H7 (cell line): ENCODE measurements at regions not wholly inside any gene's neighbourhood (a gene's known extent, or its start where the extent isn't known, plus 50 kb on each side); places are given as distances from the start of the nearest gene placed in this dataset.

Source experiments
- DNase-seq: peaks from one replicate; pipeline ENCODE4 v3.0.0; 2012
- H3K27me3 ChIP-seq: 2 replicates; pipeline ENCODE4 v1.6.0; 2011; ENCODE audit warnings: mild to moderate bottlenecking, low read length; ENCODE audit not compliant: control insufficient read depth, insufficient read depth
- H3K36me3 ChIP-seq: replicated peaks from 2 replicates; pipeline ENCODE4 v1.5.1; 2011; ENCODE audit warnings: low read length; ENCODE audit not compliant: control insufficient read depth, insufficient read depth
- H3K4me3 ChIP-seq: 2 replicates; pipeline ENCODE4 v1.5.1; 2011; ENCODE audit warnings: low read depth, mild to moderate bottlenecking, control low read depth, low read length, moderate library complexity; ENCODE audit not compliant: insufficient read depth

DNA sequence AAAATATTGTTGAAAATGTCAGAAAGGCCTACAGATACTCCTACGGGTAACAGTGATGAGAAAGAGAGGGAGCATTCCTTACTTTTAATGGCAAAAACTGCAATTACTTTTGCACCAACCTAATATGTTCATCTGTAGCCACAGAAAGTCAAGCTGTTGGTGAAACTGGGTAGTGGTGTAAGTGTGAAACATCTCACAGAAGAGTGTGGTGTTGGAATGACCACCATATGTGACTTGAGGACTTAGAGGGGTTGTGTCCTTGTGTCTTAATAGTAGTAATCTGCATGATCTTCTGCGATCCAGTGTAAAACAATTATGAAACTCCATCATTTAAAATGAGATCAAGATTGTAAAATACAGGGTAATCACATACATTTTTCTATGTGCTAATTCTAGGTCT is 320.7 kb downstream of the ADGRL2 start:
- Histone ChIP-seq H3K4me3 (no peak overlapping the region), H3K27me3 (peaks cover 2% of the 10 kb centered on the region; the same call in 1 of the 2 replicates), H3K36me3 (no peaks in the 10 kb centered on the region)
- DNase-seq, result no peak

DNA sequence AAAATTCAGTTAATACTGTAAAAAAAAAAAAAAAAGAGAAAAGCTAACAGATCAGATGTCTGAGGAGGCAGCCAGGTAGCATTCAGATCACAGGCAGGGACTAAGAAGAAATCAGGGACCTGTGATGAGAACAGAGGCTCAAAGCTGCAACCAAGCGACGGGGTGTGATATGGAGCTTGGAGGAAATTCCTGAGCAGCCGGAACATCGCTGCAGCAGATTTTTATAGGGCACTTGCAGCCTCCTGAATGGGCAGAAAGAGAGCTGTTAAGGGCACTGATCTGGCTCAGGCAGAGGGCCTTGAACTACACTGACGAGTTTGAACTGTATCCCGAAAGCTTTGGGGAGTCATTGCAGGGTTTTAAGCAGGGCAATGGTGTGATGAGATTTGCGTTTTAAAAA is 315.4 kb downstream of the ADGRL2 start:
- Histone ChIP-seq H3K36me3 (no peaks in the 10 kb centered on the region), H3K27me3 (no peaks in the 10 kb centered on the region), H3K4me3 (no peak overlapping the region)
- no peak for DNase-seq

DNA sequence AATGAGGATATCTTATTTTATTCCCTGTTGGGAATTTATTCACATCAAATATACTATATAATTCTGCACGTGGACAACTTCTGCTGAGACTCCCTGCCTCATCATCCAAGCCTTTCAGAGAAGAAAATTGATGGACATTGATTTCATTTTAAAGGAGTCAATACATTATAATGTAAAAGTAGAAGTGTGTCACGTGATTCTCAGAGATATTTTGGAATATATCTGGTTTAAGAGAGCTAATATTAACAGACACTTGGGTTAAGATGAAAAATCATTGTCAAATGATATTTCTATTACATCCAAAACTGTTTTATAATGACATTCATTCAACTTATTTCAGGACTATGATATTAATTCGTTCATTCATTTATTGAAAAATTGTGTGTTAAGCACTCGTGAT is 314.2 kb downstream of the ADGRL2 start:
- Histone ChIP-seq H3K27me3 (no peaks in the 10 kb centered on the region), H3K4me3 (no peak overlapping the region), H3K36me3 (no peaks in the 10 kb centered on the region)
- DNase-seq, result no peak

DNA sequence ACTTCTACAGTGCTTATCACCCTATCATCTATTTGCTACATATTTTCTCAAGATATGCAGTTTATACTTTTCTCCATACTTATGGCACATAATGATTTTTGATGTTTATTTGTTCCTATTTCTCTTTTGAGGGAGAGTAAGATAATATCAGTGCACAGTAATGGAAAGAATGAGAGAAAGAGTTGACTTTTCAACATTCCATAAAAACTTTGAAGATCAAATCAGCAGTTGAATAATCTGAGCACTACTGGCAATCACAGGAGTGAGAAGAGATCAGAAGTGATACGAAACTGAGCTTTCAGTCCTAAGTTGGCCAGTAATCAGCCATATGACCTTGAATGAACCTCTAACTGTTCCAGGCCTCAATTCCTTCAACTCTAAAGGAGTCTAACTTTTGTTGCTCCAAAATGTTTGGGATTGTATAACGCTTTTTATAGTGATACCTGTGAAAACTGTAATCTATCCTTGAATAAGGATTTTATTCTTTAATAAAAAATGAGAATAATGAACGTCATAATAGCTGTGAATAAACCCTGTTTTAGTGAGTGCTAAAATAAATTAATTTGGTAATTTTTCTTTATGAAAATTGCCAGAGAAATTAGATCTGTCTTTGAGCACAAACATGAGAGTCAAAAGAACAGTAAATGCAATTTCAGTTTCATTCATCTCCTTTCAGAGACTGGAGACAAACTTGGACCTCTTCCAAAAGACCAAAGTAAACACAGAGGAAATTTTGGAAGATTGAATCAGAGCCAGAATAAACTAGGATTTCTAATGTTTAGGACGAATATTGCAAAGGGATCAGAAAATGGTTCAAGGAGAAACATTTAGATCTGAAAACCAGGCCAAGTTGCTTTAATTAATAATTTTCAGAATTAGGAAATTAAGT is 309.9 kb downstream of the ADGRL2 start:
- DNase-seq, result no peak
- no peaks in the 10 kb centered on the region for H3K27me3 ChIP-seq
- H3K4me3 ChIP-seq, result no peak overlapping the region
- H3K36me3 ChIP-seq, result no peaks in the 10 kb centered on the region

DNA sequence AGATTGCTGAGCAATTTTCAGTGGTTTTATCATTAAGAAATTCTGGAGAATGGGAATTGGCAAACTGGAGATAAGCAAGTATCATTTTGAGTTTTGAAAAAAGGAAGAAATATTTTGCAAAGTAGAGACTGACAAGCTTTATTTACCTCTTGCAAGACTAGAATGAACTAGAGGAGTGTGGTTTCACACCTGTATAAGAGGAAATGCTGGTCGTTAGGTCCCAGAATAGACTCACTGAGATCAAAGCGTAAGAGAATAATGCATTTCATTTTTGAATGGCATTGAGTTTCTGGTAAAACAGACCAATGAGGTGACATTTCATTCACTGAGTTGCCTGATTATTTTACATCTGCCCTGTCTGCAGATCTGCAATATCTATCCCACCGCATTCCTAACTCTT is 308.1 kb downstream of the ADGRL2 start:
- Histone ChIP-seq H3K36me3 (no peaks in the 10 kb centered on the region), H3K27me3 (no peaks in the 10 kb centered on the region), H3K4me3 (no peak overlapping the region)
- DNase-seq, result no peak

DNA sequence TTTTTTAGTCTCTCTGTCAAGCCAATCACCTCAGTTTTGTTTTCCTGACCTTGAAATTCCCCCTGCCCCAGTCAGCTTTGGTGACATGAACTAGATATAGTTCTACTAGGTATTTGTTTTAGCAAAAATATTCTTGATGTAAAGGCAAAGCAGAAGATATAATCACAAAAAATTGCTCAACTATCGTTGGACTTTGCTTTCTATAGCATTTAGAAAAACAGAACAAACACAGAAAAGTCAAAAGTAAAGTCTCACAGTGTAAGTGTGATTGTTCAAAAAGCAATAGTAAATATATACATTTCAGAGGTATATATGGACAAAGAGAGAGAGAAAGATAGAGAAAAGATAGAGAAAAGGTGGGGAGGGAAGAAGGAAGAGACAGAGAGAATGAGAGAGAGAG is 305.9 kb downstream of the ADGRL2 start:
- no peak for DNase-seq
- no peaks in the 10 kb centered on the region for H3K27me3 ChIP-seq
- H3K36me3 ChIP-seq, result no peaks in the 10 kb centered on the region
- H3K4me3 ChIP-seq, result no peak overlapping the region

DNA sequence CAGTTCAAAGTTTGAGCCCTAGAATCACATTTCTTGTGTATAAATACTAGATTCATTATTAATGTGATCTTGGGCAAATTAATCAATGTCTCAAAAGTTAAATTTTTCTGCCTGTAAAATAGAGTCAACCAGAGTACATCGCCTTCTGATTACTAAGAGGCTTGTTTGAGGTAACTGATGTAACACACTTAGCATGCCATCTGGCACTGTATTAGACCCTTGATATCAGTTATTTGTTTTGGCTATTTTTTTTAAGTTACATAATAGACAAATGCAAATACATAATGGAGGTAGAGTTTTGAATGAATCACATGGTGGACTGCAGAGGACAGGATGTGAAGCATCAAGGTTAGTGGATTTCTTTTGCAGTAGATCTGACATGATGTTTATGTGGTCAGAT is 298.4 kb downstream of the ADGRL2 start:
- no peak for DNase-seq

DNA sequence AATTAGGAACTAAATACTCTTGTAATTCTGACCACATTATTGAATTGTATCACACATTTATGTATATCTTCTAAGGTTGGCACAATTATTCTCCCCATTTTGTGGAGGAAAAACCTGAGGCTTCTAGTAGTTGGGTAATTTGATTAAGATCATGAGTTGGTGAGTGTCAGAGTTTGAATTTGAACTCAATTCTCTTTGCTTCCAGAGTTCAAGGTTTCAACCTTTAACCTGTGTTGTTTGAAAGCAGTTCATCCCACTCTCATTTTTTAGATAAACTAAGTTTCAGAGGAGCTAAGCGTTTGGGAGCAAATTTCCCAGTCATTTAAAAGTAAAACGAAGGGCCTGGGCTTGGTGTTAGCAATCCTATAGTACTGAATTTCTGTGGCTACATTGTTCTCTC is 293.4 kb downstream of the ADGRL2 start:
- no peak for DNase-seq

More for the DNA sequence above, 298.4 kb downstream of the ADGRL2 start:
- H3K36me3 ChIP-seq, result no peaks in the 10 kb centered on the region
- H3K4me3 ChIP-seq, result no peak overlapping the region
- H3K27me3 ChIP-seq, result no peaks in the 10 kb centered on the region

DNA sequence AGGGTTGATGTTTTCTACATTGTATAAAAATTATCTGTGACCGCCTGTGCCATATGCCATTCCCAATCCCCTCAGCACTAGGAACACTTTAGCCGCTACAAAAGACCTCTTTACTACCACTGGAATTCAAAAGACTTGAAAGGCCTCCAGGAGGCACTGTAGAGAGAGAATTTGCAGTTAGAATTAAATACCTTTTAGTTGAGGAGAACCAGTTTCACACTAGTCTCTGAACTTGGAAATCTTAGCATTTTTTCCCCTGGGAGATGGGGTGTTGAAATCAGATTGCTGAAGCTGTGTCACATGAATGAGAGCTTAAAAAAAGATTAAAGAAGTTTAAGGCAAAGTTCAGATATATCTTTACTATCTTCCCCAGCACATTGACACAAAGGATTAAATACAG is 291.0 kb downstream of the ADGRL2 start:
- DNase-seq, result no peak
- Histone ChIP-seq H3K4me3 (no peak overlapping the region), H3K36me3 (no peaks in the 10 kb centered on the region), H3K27me3 (no peaks in the 10 kb centered on the region)

More for the DNA sequence above, 293.4 kb downstream of the ADGRL2 start:
- H3K4me3 ChIP-seq, result no peak overlapping the region
- H3K36me3 ChIP-seq, result no peaks in the 10 kb centered on the region
- no peaks in the 10 kb centered on the region for H3K27me3 ChIP-seq

DNA sequence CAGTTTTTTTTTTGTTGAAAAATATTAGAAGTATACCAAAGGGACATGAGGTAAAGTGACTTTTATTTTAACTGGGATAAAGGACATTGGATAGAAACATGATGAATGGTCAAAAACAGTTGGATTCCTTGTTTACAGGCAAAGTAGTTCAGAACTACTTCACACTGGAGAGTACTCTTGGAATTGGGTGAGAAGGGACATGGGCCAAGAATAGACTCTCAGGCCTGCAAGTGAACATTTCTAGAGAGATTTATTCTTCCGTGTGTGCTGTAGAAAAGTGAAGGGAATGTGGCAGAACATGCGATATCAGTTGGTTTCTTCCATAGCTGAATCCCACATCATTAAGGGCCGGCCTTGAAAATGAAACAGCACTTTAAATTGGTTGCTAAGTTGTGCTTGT is 290.5 kb downstream of the ADGRL2 start:
- DNase-seq, result no peak
- Histone ChIP-seq H3K4me3 (no peak overlapping the region), H3K27me3 (no peaks in the 10 kb centered on the region), H3K36me3 (no peaks in the 10 kb centered on the region)

DNA sequence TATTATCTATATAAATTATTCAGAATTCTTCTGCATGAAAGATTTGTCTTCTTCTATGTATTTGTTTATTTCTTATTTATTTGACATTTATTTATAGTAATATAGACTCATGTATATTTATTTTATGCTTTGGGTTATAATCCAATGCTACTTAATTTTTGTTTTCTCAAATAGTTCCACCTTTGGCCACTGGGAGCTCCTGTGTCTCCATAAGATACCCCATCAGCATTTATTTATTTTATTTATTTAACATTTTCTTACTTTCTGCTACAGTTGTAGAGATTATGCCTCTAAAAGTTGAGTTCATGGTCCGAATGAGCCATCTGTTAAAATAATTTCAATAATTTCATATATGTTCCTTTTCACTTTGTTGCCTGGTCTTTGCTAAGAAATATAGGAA is 289.4 kb downstream of the ADGRL2 start:
- Histone ChIP-seq H3K4me3 (no peak overlapping the region), H3K36me3 (no peaks in the 10 kb centered on the region), H3K27me3 (no peaks in the 10 kb centered on the region)
- DNase-seq, result no peak

DNA sequence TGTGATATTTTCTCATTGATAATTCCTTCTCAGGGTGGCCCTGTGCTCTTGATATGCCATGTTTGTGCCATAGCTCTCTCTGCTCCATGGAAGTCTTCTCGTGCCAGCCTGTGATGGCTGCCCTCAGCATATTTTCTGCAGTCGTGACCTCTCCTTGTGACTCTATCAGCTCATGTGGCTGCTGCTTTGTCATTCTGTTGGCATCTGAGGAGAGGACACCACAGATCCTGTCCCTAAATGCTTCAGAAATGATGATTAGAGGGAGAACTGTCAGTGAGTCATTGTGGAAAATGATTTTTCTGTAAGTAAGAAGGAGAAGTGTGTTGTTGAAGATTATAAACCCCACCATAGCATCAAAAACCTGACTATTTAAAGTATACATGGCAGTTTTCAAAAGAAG is 286.0 kb downstream of the ADGRL2 start:
- Histone ChIP-seq H3K36me3 (no peaks in the 10 kb centered on the region), H3K27me3 (no peaks in the 10 kb centered on the region), H3K4me3 (no peak overlapping the region)
- no peak for DNase-seq

DNA sequence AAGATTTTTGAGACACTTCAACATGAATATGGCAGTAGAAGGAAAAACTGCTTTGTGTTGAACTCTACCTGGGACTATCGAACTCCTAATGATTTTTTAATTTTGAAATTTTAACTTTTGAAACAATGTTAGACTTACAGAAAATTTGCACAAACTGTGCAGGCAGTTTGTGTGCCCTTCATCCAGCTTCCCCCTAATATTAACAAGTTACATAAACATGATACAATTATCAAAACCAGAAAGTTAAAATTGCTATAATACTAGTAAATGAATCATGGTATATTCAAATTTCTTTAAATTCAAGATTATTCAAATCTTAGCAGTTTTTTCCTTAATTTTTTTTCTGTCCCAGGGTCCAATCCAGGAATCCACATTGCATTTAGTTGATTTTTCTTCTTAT is 278.9 kb downstream of the ADGRL2 start:
- Histone ChIP-seq H3K4me3 (no peak overlapping the region), H3K36me3 (no peaks in the 10 kb centered on the region), H3K27me3 (no peaks in the 10 kb centered on the region)
- DNase-seq, result no peak

DNA sequence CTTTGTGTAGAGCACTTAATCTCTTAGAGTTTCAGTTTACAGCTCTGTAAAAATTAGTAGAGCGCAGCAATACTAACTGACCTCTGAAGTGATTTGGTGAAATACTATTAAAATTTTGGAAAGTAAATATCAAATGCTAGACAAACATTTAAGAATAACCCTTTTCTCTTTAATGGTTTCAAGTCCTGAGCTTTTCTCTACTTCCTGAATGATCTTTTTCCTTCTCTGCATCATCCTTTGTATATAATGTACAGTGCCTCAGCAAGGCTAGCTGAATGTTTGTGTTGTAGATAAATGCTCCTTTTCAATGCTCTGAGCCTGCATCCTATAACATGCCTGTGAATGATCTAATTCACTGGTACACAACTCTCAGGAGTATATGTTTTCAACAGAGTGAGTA is 272.9 kb downstream of the ADGRL2 start:
- no peak for DNase-seq
- Histone ChIP-seq H3K27me3 (no peaks in the 10 kb centered on the region), H3K4me3 (no peak overlapping the region), H3K36me3 (no peaks in the 10 kb centered on the region)

DNA sequence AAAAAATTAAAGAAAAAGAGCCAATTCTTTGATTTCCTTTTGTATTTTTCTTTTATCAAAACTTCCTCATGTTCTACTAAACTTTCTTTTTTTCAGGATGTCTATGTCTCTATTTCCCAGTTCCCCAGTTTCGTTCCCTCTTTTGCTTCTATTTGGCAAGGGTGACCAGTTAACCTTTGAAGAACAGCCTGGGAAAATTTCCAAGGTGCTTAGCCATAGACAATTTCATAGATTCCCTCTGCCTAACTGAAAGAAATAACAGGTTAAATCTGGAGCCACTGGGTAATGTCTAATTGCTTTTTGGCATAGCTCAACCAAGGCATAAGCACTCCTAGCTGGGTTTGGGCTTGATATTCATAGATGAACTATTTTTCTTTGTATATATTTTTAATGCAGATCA is 272.3 kb downstream of the ADGRL2 start:
- H3K27me3 ChIP-seq, result no peaks in the 10 kb centered on the region
- no peaks in the 10 kb centered on the region for H3K36me3 ChIP-seq
- H3K4me3 ChIP-seq, result no peak overlapping the region
- no peak for DNase-seq

DNA sequence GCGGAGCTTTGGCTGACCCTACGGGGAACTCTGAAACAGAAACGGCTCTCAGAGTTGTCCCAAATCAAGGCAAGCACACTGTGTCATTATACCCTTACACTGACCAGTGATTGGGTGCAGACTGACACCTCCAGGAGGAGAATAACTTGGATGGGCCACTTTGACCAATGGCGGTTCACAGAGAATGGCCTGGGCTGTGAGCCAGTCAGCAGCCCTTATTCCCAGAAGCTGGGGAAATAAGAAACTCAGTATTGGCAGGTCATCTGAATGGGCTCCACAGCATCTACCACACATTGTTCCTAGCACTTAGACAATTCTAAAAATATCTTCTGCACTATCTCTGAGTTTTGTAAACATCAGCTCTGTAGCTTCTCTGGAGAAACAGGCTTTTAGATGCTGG is 265.2 kb downstream of the ADGRL2 start:
- H3K27me3 ChIP-seq, result no peaks in the 10 kb centered on the region
- DNase-seq, result no peak
- H3K36me3 ChIP-seq, result no peaks in the 10 kb centered on the region
- no peak overlapping the region for H3K4me3 ChIP-seq
